HG03097 (cell line): ENCODE measurements at regions not wholly inside any gene's neighbourhood (a gene's known extent, or its start where the extent isn't known, plus 50 kb on each side); places are given as distances from the start of the nearest gene placed in this dataset.

ENCODE experiments used
- ATAC-seq: cut with Tn5 transposase; IDR thresholded peaks from one replicate; pipeline ENCODE4 v1.9.1; 2021; ENCODE audit not compliant: unreplicated experiment, low FRiP score

GRCh38 chr10:108413954-108414353 is 1249.4 kb upstream of the SORCS1 start:
- no peak for ATAC-seq

- ATAC-seq: no peak
Measured at GRCh38 chr10:108412323-108412722, 1247.8 kb upstream of the SORCS1 start.

GRCh38 chr10:108411894-108412293 is 1247.4 kb upstream of the SORCS1 start:
- no peak for ATAC-seq

- ATAC-seq: no peak
Measured at GRCh38 chr10:108411206-108411605, 1246.7 kb upstream of the SORCS1 start.

GRCh38 chr10:108410236-108410635 is 1245.7 kb upstream of the SORCS1 start:
- no peak for ATAC-seq

- ATAC-seq: no peak
Measured at GRCh38 chr10:108409306-108409705, 1244.8 kb upstream of the SORCS1 start.

GRCh38 chr10:108404155-108404554 is 1239.6 kb upstream of the SORCS1 start:
- ATAC-seq: no peak

- no peak for ATAC-seq
Measured at GRCh38 chr10:108399465-108399864, 1235.0 kb upstream of the SORCS1 start.

GRCh38 chr10:108393089-108393488 is 1228.6 kb upstream of the SORCS1 start:
- ATAC-seq: no peak

GRCh38 chr10:108392286-108392685 is 1227.8 kb upstream of the SORCS1 start:
- ATAC-seq: no peak

- no peak for ATAC-seq
Measured at GRCh38 chr10:108388706-108389105, 1224.2 kb upstream of the SORCS1 start.

- no peak for ATAC-seq
Measured at GRCh38 chr10:108385963-108386362, 1221.5 kb upstream of the SORCS1 start.

- ATAC-seq: no peak
Measured at GRCh38 chr10:108384378-108384777, 1219.9 kb upstream of the SORCS1 start.

- no peak for ATAC-seq
Measured at GRCh38 chr10:108378779-108379178, 1214.3 kb upstream of the SORCS1 start.

GRCh38 chr10:108375691-108376090 is 1211.2 kb upstream of the SORCS1 start:
- no peak for ATAC-seq

GRCh38 chr10:108374991-108375390 is 1210.5 kb upstream of the SORCS1 start:
- ATAC-seq: no peak

- ATAC-seq: no peak
Measured at GRCh38 chr10:108365541-108365940, 1201.0 kb upstream of the SORCS1 start.

- no peak for ATAC-seq
Measured at GRCh38 chr10:108363576-108363975, 1199.1 kb upstream of the SORCS1 start.

GRCh38 chr10:108362961-108363360 is 1198.5 kb upstream of the SORCS1 start:
- ATAC-seq: no peak

GRCh38 chr10:108362296-108362695 is 1197.8 kb upstream of the SORCS1 start:
- ATAC-seq: no peak

GRCh38 chr10:108360187-108360586 is 1195.7 kb upstream of the SORCS1 start:
- ATAC-seq: no peak

GRCh38 chr10:108358912-108359311 is 1194.4 kb upstream of the SORCS1 start:
- ATAC-seq: no peak

- ATAC-seq: no peak
Measured at GRCh38 chr10:108352771-108353170, 1188.3 kb upstream of the SORCS1 start.
